ENCODE measurements at regions not wholly inside any gene's neighbourhood (a gene's known extent, or its start where the extent isn't known, plus 50 kb on each side); places are given as distances from the start of the nearest gene placed in this dataset.

GRCh38 chr3:144264350-144264749, 292.7 kb downstream of the DIPK2A start:
- H3K4me3 ChIP-seq (ENCODE audit: low read depth, low read length, poor library complexity, severe bottlenecking), result no peak overlapping the region
- no peak overlapping the region for H3K9ac ChIP-seq (ENCODE audit: low read length)
- H3K9me3 ChIP-seq (ENCODE audit: low read length), result no peaks in the 10 kb centered on the region
- TF ChIP-seq EZH2 (IDR thresholded peaks at IDR 0.05; ENCODE audit: borderline replicate concordance, low read length), result no peak
- TF ChIP-seq, protein P1, sequence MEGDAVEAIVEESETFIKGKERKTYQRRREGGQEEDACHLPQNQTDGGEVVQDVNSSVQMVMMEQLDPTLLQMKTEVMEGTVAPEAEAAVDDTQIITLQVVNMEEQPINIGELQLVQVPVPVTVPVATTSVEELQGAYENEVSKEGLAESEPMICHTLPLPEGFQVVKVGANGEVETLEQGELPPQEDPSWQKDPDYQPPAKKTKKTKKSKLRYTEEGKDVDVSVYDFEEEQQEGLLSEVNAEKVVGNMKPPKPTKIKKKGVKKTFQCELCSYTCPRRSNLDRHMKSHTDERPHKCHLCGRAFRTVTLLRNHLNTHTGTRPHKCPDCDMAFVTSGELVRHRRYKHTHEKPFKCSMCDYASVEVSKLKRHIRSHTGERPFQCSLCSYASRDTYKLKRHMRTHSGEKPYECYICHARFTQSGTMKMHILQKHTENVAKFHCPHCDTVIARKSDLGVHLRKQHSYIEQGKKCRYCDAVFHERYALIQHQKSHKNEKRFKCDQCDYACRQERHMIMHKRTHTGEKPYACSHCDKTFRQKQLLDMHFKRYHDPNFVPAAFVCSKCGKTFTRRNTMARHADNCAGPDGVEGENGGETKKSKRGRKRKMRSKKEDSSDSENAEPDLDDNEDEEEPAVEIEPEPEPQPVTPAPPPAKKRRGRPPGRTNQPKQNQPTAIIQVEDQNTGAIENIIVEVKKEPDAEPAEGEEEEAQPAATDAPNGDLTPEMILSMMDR (IDR thresholded peaks at IDR 0.05; ENCODE audit: low read length), result no peak
- no peaks in the 10 kb centered on the region for H3K36me3 ChIP-seq (ENCODE audit: insufficient read depth, low read length)
- H3K27me3 ChIP-seq (ENCODE audit: insufficient read depth, low read length), result no peaks in the 10 kb centered on the region
- no peaks in the 10 kb centered on the region for H3K4me1 ChIP-seq (ENCODE audit: insufficient read depth, low read length, severe bottlenecking)
- H3K4me2 ChIP-seq (ENCODE audit: low read length), result no peak overlapping the region
- H3K79me2 ChIP-seq (ENCODE audit: insufficient read depth, low read length), result no peaks in the 10 kb centered on the region
- no peaks in the 10 kb centered on the region for H3K9me2 ChIP-seq (ENCODE audit: low read depth, low read length)
- H4K20me1 ChIP-seq (ENCODE audit: insufficient read depth, low read length), result no peaks in the 10 kb centered on the region
- no peak overlapping the region for H3K27ac ChIP-seq (ENCODE audit: low read depth, low read length, poor library complexity, severe bottlenecking)
- H3F3A ChIP-seq (ENCODE audit: insufficient read depth, low read length), result no peaks in the 10 kb centered on the region
- H2AFZ ChIP-seq (ENCODE audit: low read length), result no peak overlapping the region

DNA sequence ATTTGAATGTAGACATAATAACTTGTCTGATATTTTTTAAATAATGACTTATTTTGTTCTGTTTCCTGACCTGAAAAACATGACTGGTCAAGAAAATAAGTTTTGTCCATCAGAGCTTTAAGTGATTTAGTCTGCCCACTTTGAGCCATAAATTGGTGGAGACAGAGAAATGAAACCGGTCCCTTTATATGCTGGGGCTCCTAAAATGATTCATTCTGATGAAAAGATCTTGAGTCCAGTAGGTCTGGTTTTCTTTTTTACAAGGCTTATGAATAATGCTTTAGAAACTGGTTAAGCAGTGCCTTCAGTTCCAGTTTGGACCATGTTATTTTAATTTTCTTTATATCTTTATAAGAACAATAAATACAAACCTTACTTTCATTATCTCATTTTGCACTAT, 293.2 kb downstream of the DIPK2A start:
- no peak overlapping the region for H2AFZ ChIP-seq (ENCODE audit: low read length)
- no peak overlapping the region for H3K4me3 ChIP-seq (ENCODE audit: low read depth, low read length, poor library complexity, severe bottlenecking)
- H3K4me1 ChIP-seq (ENCODE audit: insufficient read depth, low read length, severe bottlenecking), result no peaks in the 10 kb centered on the region
- H3K9me2 ChIP-seq (ENCODE audit: low read depth, low read length), result no peaks in the 10 kb centered on the region
- no peak for TF ChIP-seq EZH2 (IDR thresholded peaks at IDR 0.05; ENCODE audit: borderline replicate concordance, low read length)
- TF ChIP-seq, protein P1 (IDR thresholded peaks at IDR 0.05; ENCODE audit: low read length), result no peak
- H3K36me3 ChIP-seq (ENCODE audit: insufficient read depth, low read length), result no peaks in the 10 kb centered on the region
- no peaks in the 10 kb centered on the region for H4K20me1 ChIP-seq (ENCODE audit: insufficient read depth, low read length)
- H3K9ac ChIP-seq (ENCODE audit: low read length), result no peak overlapping the region
- H3K9me3 ChIP-seq (ENCODE audit: low read length), result no peaks in the 10 kb centered on the region
- H3K27ac ChIP-seq (ENCODE audit: low read depth, low read length, poor library complexity, severe bottlenecking), result no peak overlapping the region
- H3K4me2 ChIP-seq (ENCODE audit: low read length), result no peak overlapping the region
- H3K27me3 ChIP-seq (ENCODE audit: insufficient read depth, low read length), result no peaks in the 10 kb centered on the region
- no peaks in the 10 kb centered on the region for H3K79me2 ChIP-seq (ENCODE audit: insufficient read depth, low read length)
- H3F3A ChIP-seq (ENCODE audit: insufficient read depth, low read length), result no peaks in the 10 kb centered on the region

DNA sequence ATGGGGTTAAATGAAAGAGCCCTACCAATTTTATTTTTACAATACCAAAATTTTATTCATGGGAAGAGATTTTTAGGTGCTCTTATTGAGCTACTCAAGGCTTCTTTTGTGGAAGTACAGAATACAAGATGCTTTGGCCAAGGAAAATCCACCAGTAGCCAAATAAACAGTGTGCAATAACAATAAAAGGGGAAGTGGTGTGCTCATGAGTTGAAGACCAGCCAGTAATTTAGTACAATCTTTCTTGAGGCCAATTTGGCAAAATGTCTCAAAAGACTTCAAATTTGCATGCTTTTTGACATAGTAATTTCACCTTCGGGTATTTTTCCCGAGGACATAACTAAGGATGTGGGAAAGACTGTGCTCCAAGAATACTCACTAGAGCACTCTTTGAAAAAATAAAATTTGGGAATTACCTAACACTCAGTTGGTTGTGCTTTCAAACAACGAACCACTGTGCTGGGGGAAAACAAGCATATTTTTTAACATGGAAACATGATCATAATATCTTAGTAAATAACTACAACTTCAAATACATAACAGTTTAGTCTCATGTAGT, 294.0 kb downstream of the DIPK2A start:
- no peaks in the 10 kb centered on the region for H3K79me2 ChIP-seq (ENCODE audit: insufficient read depth, low read length)
- H3F3A ChIP-seq (ENCODE audit: insufficient read depth, low read length), result no peaks in the 10 kb centered on the region
- no peaks in the 10 kb centered on the region for H3K4me1 ChIP-seq (ENCODE audit: insufficient read depth, low read length, severe bottlenecking)
- H2AFZ ChIP-seq (ENCODE audit: low read length), result no peak overlapping the region
- no peak for TF ChIP-seq EZH2 (IDR thresholded peaks at IDR 0.05; ENCODE audit: borderline replicate concordance, low read length)
- TF ChIP-seq, protein P1 (IDR thresholded peaks at IDR 0.05; ENCODE audit: low read length), result no peak
- H3K9me2 ChIP-seq (ENCODE audit: low read depth, low read length), result no peaks in the 10 kb centered on the region
- no peak overlapping the region for H3K9ac ChIP-seq (ENCODE audit: low read length)
- H3K27me3 ChIP-seq (ENCODE audit: insufficient read depth, low read length), result no peaks in the 10 kb centered on the region
- no peaks in the 10 kb centered on the region for H3K36me3 ChIP-seq (ENCODE audit: insufficient read depth, low read length)
- H3K9me3 ChIP-seq (ENCODE audit: low read length), result no peaks in the 10 kb centered on the region
- no peak overlapping the region for H3K4me2 ChIP-seq (ENCODE audit: low read length)
- H3K4me3 ChIP-seq (ENCODE audit: low read depth, low read length, poor library complexity, severe bottlenecking), result no peak overlapping the region
- H3K27ac ChIP-seq (ENCODE audit: low read depth, low read length, poor library complexity, severe bottlenecking), result no peak overlapping the region
- no peaks in the 10 kb centered on the region for H4K20me1 ChIP-seq (ENCODE audit: insufficient read depth, low read length)
